CD4-positive, alpha-beta T cell treated with Interleukin-17A for 4 hours (primary cell): ENCODE measurements at regions not wholly inside any gene's neighbourhood (a gene's known extent, or its start where the extent isn't known, plus 50 kb on each side); places are given as distances from the start of the nearest gene placed in this dataset.
"Not testable (repeated sequence)": the region's sequence is repeated elsewhere in the genome, so short reads cannot be mapped to it uniquely, and the experiment has no call there.

ENCODE experiments used
- DNase-seq: peaks from one replicate; pipeline ENCODE4 v3.0.0-alpha.2; 2020; ENCODE audit warnings: mixed read lengths

- DNase-seq, result not testable (repeated sequence)
Observed at GRCh38 chr12:39699079-39699478, 79.5 kb upstream of the ABCD2 start.

GRCh38 chr12:39697108-39697507 lies 77.5 kb upstream of the ABCD2 start:
- DNase-seq, result no peak

- no peak for DNase-seq
Observed at GRCh38 chr12:39692258-39692853, 72.8 kb upstream of the ABCD2 start.

- no peak for DNase-seq
Observed at GRCh38 chr12:39685854-39686657, 66.5 kb upstream of the ABCD2 start.

- DNase-seq, result no peak
Observed at GRCh38 chr12:39682689-39683477, 63.3 kb upstream of the ABCD2 start.

- DNase-seq, result no peak
Observed at GRCh38 chr12:39675263-39675662, 55.7 kb upstream of the ABCD2 start.

GRCh38 chr12:39672976-39673375 lies 53.4 kb upstream of the ABCD2 start:
- no peak for DNase-seq

GRCh38 chr12:39671898-39672875 lies 52.6 kb upstream of the ABCD2 start:
- DNase-seq, result no peak

- peak; percentile 48 for DNase-seq
Observed at GRCh38 chr12:39669539-39669938, 49.9 kb upstream of the ABCD2 start.
